ENCODE measurements at regions not wholly inside any gene's neighbourhood (a gene's known extent, or its start where the extent isn't known, plus 50 kb on each side); places are given as distances from the start of the nearest gene placed in this dataset.

DNA sequence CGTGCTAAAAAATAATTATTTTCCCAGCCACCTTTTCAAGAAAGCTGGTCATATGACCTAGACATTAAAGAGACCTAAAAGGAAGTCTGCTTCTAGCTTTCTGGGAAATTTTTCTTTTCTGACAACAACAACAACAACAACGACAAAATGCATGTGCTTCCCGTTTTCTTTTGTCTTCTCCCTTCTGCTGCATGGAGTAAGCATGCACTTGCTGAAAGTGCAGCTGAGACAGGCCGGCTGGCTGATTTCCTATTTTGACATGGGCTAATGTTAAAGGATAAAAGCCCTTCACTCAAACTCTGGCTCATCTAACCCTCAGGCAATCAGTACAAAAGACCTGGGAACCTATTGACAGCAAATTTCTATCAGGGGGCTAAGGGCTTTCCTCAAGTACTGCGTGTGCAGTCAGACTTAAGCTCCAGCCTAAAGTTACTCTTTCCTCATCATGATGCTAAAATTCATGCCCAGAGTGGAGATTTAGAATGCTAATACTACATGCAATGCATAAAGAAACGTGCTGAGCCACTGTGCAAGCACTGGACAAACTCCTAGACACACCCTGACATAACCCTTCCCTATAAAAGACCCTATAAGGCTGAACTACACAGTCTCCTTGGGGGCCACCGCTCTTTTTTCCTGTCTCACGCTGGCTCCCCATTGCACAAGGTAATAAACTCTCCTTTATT lies 811.1 kb downstream of the UQCRFS1 start:
- TF ChIP-seq, protein P1, sequence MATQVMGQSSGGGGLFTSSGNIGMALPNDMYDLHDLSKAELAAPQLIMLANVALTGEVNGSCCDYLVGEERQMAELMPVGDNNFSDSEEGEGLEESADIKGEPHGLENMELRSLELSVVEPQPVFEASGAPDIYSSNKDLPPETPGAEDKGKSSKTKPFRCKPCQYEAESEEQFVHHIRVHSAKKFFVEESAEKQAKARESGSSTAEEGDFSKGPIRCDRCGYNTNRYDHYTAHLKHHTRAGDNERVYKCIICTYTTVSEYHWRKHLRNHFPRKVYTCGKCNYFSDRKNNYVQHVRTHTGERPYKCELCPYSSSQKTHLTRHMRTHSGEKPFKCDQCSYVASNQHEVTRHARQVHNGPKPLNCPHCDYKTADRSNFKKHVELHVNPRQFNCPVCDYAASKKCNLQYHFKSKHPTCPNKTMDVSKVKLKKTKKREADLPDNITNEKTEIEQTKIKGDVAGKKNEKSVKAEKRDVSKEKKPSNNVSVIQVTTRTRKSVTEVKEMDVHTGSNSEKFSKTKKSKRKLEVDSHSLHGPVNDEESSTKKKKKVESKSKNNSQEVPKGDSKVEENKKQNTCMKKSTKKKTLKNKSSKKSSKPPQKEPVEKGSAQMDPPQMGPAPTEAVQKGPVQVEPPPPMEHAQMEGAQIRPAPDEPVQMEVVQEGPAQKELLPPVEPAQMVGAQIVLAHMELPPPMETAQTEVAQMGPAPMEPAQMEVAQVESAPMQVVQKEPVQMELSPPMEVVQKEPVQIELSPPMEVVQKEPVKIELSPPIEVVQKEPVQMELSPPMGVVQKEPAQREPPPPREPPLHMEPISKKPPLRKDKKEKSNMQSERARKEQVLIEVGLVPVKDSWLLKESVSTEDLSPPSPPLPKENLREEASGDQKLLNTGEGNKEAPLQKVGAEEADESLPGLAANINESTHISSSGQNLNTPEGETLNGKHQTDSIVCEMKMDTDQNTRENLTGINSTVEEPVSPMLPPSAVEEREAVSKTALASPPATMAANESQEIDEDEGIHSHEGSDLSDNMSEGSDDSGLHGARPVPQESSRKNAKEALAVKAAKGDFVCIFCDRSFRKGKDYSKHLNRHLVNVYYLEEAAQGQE (IDR thresholded peaks at IDR 0.05; ENCODE audit: low read depth): no peak
- TF ChIP-seq TCF12 (IDR thresholded peaks at IDR 0.05; ENCODE audit: low read depth): no peak
- TF ChIP-seq EP300 (IDR thresholded peaks at IDR 0.05; ENCODE audit: borderline replicate concordance): no peak
- TF ChIP-seq, protein P2, sequence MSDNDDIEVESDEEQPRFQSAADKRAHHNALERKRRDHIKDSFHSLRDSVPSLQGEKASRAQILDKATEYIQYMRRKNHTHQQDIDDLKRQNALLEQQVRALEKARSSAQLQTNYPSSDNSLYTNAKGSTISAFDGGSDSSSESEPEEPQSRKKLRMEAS (IDR thresholded peaks at IDR 0.05): no peak

All from Ishikawa (cell line).